ENCODE measurements at regions not wholly inside any gene's neighbourhood (a gene's known extent, or its start where the extent isn't known, plus 50 kb on each side); places are given as distances from the start of the nearest gene placed in this dataset.
A peak's percentile ranks its signal among the peaks of the same experiment; 100 is the strongest.

GRCh38 chr6:137434640-137435039 is 59.6 kb downstream of the OLIG3 start:
- in situ Hi-C loops (cut with MboI; ENCODE audit: low pct_unique_long_range_greater_than_20kb in 2 of 9, low sequenced_read_pairs in 9 of 9, unreplicated experiment in 9 of 9) = no loop called here
- H3K27ac ChIP-seq = no peak overlapping the region
- peaks cover 12 to 13% of the 10 kb centered on the region in 2 donors for H3K4me1 ChIP-seq (replicated peaks in 1 of 2)
- ATAC-seq (replicated peaks in 6 of 8) = no peak
- 33 to 95% (median 81%) methylated on average over 3 to 4 of the region's 4 CpGs; no CpG with 5 or more reads in 1 of the 10 experiments for WGBS, 10 experiments
- H3K4me3 ChIP-seq = no peak overlapping the region

GRCh38 chr6:137432054-137432611 is 62.1 kb downstream of the OLIG3 start:
- in situ Hi-C loops (cut with MboI; ENCODE audit: low pct_unique_long_range_greater_than_20kb in 2 of 9, low sequenced_read_pairs in 9 of 9, unreplicated experiment in 9 of 9) = no loop called here
- peak; percentile 47 to 96 (median 88) for ATAC-seq (replicated peaks in 6 of 8)
- H3K4me1 ChIP-seq (replicated peaks in 1 of 2) = peaks cover 12 to 17% of the 10 kb centered on the region in 2 donors
- no peak overlapping the region for H3K4me3 ChIP-seq
- WGBS, 10 experiments = 11 to 82% (median 50%) methylated on average over 1 to 4 of the region's 4 CpGs; no CpG with 5 or more reads in 1 of the 10 experiments
- H3K27ac ChIP-seq = peak overlapping the region in 1 of 2 donors; percentile 15

GRCh38 chr6:137430954-137431353 is 63.2 kb downstream of the OLIG3 start:
- Histone ChIP-seq H3K4me3 (no peak overlapping the region), H3K4me1 (replicated peaks in 1 of 2) (peaks cover 12 to 17% of the 10 kb centered on the region in 2 donors), H3K27ac (no peak overlapping the region)
- WGBS, 10 experiments = 55 to 90% (median 67%) methylated on average over 1 to 3 of the region's 4 CpGs; no CpG with 5 or more reads in 2 of the 10 experiments
- in situ Hi-C loops (cut with MboI; ENCODE audit: low pct_unique_long_range_greater_than_20kb in 2 of 9, low sequenced_read_pairs in 9 of 9, unreplicated experiment in 9 of 9) = no loop called here
- no peak for ATAC-seq (replicated peaks in 6 of 8)

- Histone ChIP-seq H3K27ac (no peak overlapping the region), H3K4me3 (no peak overlapping the region), H3K4me1 (replicated peaks in 1 of 2) (peaks cover 15 to 23% of the 10 kb centered on the region in 2 donors)
- in situ Hi-C loops (cut with MboI; ENCODE audit: low pct_unique_long_range_greater_than_20kb in 2 of 9, low sequenced_read_pairs in 9 of 9, unreplicated experiment in 9 of 9) = no loop called here
- no peak for ATAC-seq (replicated peaks in 6 of 8)
- WGBS, 10 experiments = 36 to 100% (median 80%) methylated on average over 1 to 6 of the region's 7 CpGs; no CpG with 5 or more reads in 2 of the 10 experiments
Observed at GRCh38 chr6:137427656-137428290, 66.4 kb downstream of the OLIG3 start.

GRCh38 chr6:137426007-137426689 is 68.0 kb downstream of the OLIG3 start:
- in situ Hi-C loops (cut with MboI; ENCODE audit: low pct_unique_long_range_greater_than_20kb in 2 of 9, low sequenced_read_pairs in 9 of 9, unreplicated experiment in 9 of 9) = no loop called here
- WGBS, 10 experiments = 33 to 71% (median 63%) methylated on average over 1 to 2 of the region's 2 CpGs; no CpG with 5 or more reads in 4 of the 10 experiments

GRCh38 chr6:137424251-137424650 is 69.9 kb downstream of the OLIG3 start:
- Histone ChIP-seq H3K4me3 (no peak overlapping the region), H3K4me1 (replicated peaks in 1 of 2) (peaks cover 3 to 9% of the 10 kb centered on the region in 2 donors), H3K27ac (no peak overlapping the region)
- 11 to 92% (median 42%) methylated on average over 1 to 3 of the region's 3 CpGs for WGBS, 10 experiments
- ATAC-seq (replicated peaks in 6 of 8) = no peak
- in situ Hi-C loops (cut with MboI; ENCODE audit: low pct_unique_long_range_greater_than_20kb in 2 of 9, low sequenced_read_pairs in 9 of 9, unreplicated experiment in 9 of 9) = no loop called here

More at GRCh38 chr6:137426007-137426689, 68.0 kb downstream of the OLIG3 start:
- peaks cover 3 to 9% of the 10 kb centered on the region in 2 donors for H3K4me1 ChIP-seq (replicated peaks in 1 of 2)
- H3K27ac ChIP-seq = no peak overlapping the region
- H3K4me3 ChIP-seq = no peak overlapping the region
- no peak for ATAC-seq (replicated peaks in 6 of 8)

GRCh38 chr6:137423451-137424168 is 70.6 kb downstream of the OLIG3 start:
- WGBS, 10 experiments = 10 to 81% (median 34%) methylated on average over 1 to 3 of the region's 3 CpGs
- no peak overlapping the region for H3K27ac ChIP-seq
- peaks cover 3 to 9% of the 10 kb centered on the region in 2 donors for H3K4me1 ChIP-seq (replicated peaks in 1 of 2)
- in situ Hi-C loops (cut with MboI; ENCODE audit: low pct_unique_long_range_greater_than_20kb in 2 of 9, low sequenced_read_pairs in 9 of 9, unreplicated experiment in 9 of 9) = no loop called here
- peak in 6 of 8 experiments; percentile 36 to 93 (median 76) for ATAC-seq (replicated peaks in 6 of 8)
- no peak overlapping the region for H3K4me3 ChIP-seq

- 50 to 100% (median 86%) methylated on average over 1 to 2 of the region's 2 CpGs; no CpG with 5 or more reads in 3 of the 10 experiments for WGBS, 10 experiments
- Histone ChIP-seq H3K27ac (no peak overlapping the region), H3K4me1 (replicated peaks in 1 of 2) (peaks cover 24 to 27% of the 10 kb centered on the region in 2 donors), H3K4me3 (no peak overlapping the region)
- no peak for ATAC-seq (replicated peaks in 6 of 8)
- in situ Hi-C loops (cut with MboI; ENCODE audit: low pct_unique_long_range_greater_than_20kb in 2 of 9, low sequenced_read_pairs in 9 of 9, unreplicated experiment in 9 of 9) = no loop called here
Observed at GRCh38 chr6:137417396-137417795, 76.8 kb downstream of the OLIG3 start.

GRCh38 chr6:137416376-137417109 is 77.7 kb downstream of the OLIG3 start:
- H3K4me3 ChIP-seq = no peak overlapping the region
- H3K27ac ChIP-seq = no peak overlapping the region
- peaks cover 24 to 27% of the 10 kb centered on the region in 2 donors for H3K4me1 ChIP-seq (replicated peaks in 1 of 2)
- in situ Hi-C loops (cut with MboI; ENCODE audit: low pct_unique_long_range_greater_than_20kb in 2 of 9, low sequenced_read_pairs in 9 of 9, unreplicated experiment in 9 of 9) = no loop called here
- 74 to 100% (median 83%) methylated on average over 2 to 9 of the region's 9 CpGs for WGBS, 10 experiments
- peak in 5 of 8 experiments; percentile 73 to 86 (median 83) for ATAC-seq (replicated peaks in 6 of 8)

- no peak for ATAC-seq (replicated peaks in 6 of 8)
- in situ Hi-C loops (cut with MboI; ENCODE audit: low pct_unique_long_range_greater_than_20kb in 2 of 9, low sequenced_read_pairs in 9 of 9, unreplicated experiment in 9 of 9) = no loop called here
- Histone ChIP-seq H3K4me3 (no peak overlapping the region), H3K27ac (no peak overlapping the region), H3K4me1 (replicated peaks in 1 of 2) (peaks cover 24 to 27% of the 10 kb centered on the region in 2 donors)
- WGBS, 10 experiments = 3 to 100% (median 49%) methylated on average over 1 to 5 of the region's 5 CpGs
Observed at GRCh38 chr6:137415834-137416190, 78.4 kb downstream of the OLIG3 start.

- ATAC-seq (replicated peaks in 6 of 8) = peak; percentile 30 to 99 (median 53)
- Histone ChIP-seq H3K4me1 (replicated peaks in 1 of 2) (peaks cover 24 to 27% of the 10 kb centered on the region in 2 donors), H3K4me3 (no peak overlapping the region), H3K27ac (no peak overlapping the region)
- in situ Hi-C loops (cut with MboI; ENCODE audit: low pct_unique_long_range_greater_than_20kb in 2 of 9, low sequenced_read_pairs in 9 of 9, unreplicated experiment in 9 of 9) = no loop called here
- 0 to 74% (median 38%) methylated on average over 3 to 21 of the region's 25 CpGs for WGBS, 10 experiments
Observed at GRCh38 chr6:137415127-137415833, 78.9 kb downstream of the OLIG3 start.

GRCh38 chr6:137414599-137414998 is 79.6 kb downstream of the OLIG3 start:
- Histone ChIP-seq H3K4me3 (no peak overlapping the region), H3K27ac (no peak overlapping the region), H3K4me1 (replicated peaks in 1 of 2) (peaks cover 24 to 27% of the 10 kb centered on the region in 2 donors)
- WGBS, 10 experiments = 0 to 80% (median 51%) methylated on average over 1 to 7 of the region's 7 CpGs; no CpG with 5 or more reads in 2 of the 10 experiments
- no peak for ATAC-seq (replicated peaks in 6 of 8)
- in situ Hi-C loops (cut with MboI; ENCODE audit: low pct_unique_long_range_greater_than_20kb in 2 of 9, low sequenced_read_pairs in 9 of 9, unreplicated experiment in 9 of 9) = no loop called here

All from motor neuron (in vitro differentiated cells).